ENCODE measurements at regions not wholly inside any gene's neighbourhood (a gene's known extent, or its start where the extent isn't known, plus 50 kb on each side); places are given as distances from the start of the nearest gene placed in this dataset.

GRCh38 chr12:65667932-65668331, 156.4 kb upstream of the HMGA2 start:
- no peaks in the 10 kb centered on the region for H3K27me3 ChIP-seq (ENCODE audit: insufficient read depth, low read depth)
- H2AFZ ChIP-seq: no peak overlapping the region
- ChIA-PET CTCF (no interaction called here), POLR2A (ENCODE audit: unreplicated experiment) (no interaction called here)
- intact Hi-C loops (cut with micrococcal nuclease; ENCODE audit: unreplicated experiment): no loop called here
- no peak overlapping the region for H3K4me3 ChIP-seq
- DNase-seq: no peak
- no peaks in the 10 kb centered on the region for H3K79me2 ChIP-seq (ENCODE audit: low read depth)
- H3K27ac ChIP-seq: no peak overlapping the region
- no peaks in the 10 kb centered on the region for H3K4me1 ChIP-seq (replicated peaks; ENCODE audit: insufficient read depth)
- no peaks in the 10 kb centered on the region for H3K36me3 ChIP-seq (ENCODE audit: low read depth)
- no peak for TF ChIP-seq EZH2 (IDR thresholded peaks at IDR 0.05; ENCODE audit: low read depth)
- TF ChIP-seq CTCF (conservative IDR thresholded peaks at IDR 0.05): no peak
- no peaks in the 10 kb centered on the region for H3F3A ChIP-seq (ENCODE audit: insufficient read depth, low read depth)
- H3K4me2 ChIP-seq: no peak overlapping the region
- peaks cover 10% of the 10 kb centered on the region for H3K9me3 ChIP-seq (ENCODE audit: insufficient read depth, low read depth)
- no peaks in the 10 kb centered on the region for H3K9me2 ChIP-seq (ENCODE audit: insufficient read depth)
- no TSS peak for BruUV-seq (replicated peaks)
- H4K20me1 ChIP-seq (ENCODE audit: insufficient read depth): no peaks in the 10 kb centered on the region

- Histone ChIP-seq H3K9me2 (ENCODE audit: insufficient read depth) (no peaks in the 10 kb centered on the region), H3K4me3 (no peak overlapping the region), H3K4me2 (no peak overlapping the region), H3K4me1 (replicated peaks; ENCODE audit: insufficient read depth) (peaks cover 5% of the 10 kb centered on the region; the same call in 1 of the 2 replicates), H3K27me3 (ENCODE audit: insufficient read depth, low read depth) (no peaks in the 10 kb centered on the region), H3K79me2 (ENCODE audit: low read depth) (no peaks in the 10 kb centered on the region), H2AFZ (no peak overlapping the region), H3K36me3 (ENCODE audit: low read depth) (no peaks in the 10 kb centered on the region), H3K9me3 (ENCODE audit: insufficient read depth, low read depth) (peaks cover 10% of the 10 kb centered on the region), H3F3A (ENCODE audit: insufficient read depth, low read depth) (no peaks in the 10 kb centered on the region), H3K27ac (no peak overlapping the region), H4K20me1 (ENCODE audit: insufficient read depth) (no peaks in the 10 kb centered on the region)
- no peak for DNase-seq
- BruUV-seq (replicated peaks): no TSS peak
- intact Hi-C loops (cut with micrococcal nuclease; ENCODE audit: unreplicated experiment): no loop called here
- POLR2A ChIA-PET (ENCODE audit: unreplicated experiment): no interaction called here
- CTCF ChIA-PET: no interaction called here
- no peak for TF ChIP-seq CTCF (conservative IDR thresholded peaks at IDR 0.05)
- no peak for TF ChIP-seq EZH2 (IDR thresholded peaks at IDR 0.05; ENCODE audit: low read depth)
Measured at GRCh38 chr12:65668981-65669695, 155.1 kb upstream of the HMGA2 start.

GRCh38 chr12:65670775-65671174, 153.5 kb upstream of the HMGA2 start:
- TF ChIP-seq CTCF (conservative IDR thresholded peaks at IDR 0.05): no peak
- no peak for TF ChIP-seq EZH2 (IDR thresholded peaks at IDR 0.05; ENCODE audit: low read depth)

More at GRCh38 chr12:65670775-65671174, 153.5 kb upstream of the HMGA2 start:
- H3K36me3 ChIP-seq (ENCODE audit: low read depth): no peaks in the 10 kb centered on the region
- CTCF ChIA-PET: no interaction called here
- no peak overlapping the region for H3K4me3 ChIP-seq
- H4K20me1 ChIP-seq (ENCODE audit: insufficient read depth): no peaks in the 10 kb centered on the region
- peaks cover 7% of the 10 kb centered on the region; the same call in 1 of the 2 replicates for H3K9me3 ChIP-seq (ENCODE audit: insufficient read depth, low read depth)
- H3K4me2 ChIP-seq: no peak overlapping the region
- H3F3A ChIP-seq (ENCODE audit: insufficient read depth, low read depth): no peaks in the 10 kb centered on the region
- no peaks in the 10 kb centered on the region for H3K79me2 ChIP-seq (ENCODE audit: low read depth)
- H3K9me2 ChIP-seq (ENCODE audit: insufficient read depth): no peaks in the 10 kb centered on the region
- POLR2A ChIA-PET (ENCODE audit: unreplicated experiment): no interaction called here
- peak; percentile 15 to 42 for DNase-seq
- no TSS peak for BruUV-seq (replicated peaks)
- H2AFZ ChIP-seq: 0 out of 2 replicates have a peak overlapping the region, but pooled peaks have one; percentile 39
- H3K4me1 ChIP-seq (replicated peaks; ENCODE audit: insufficient read depth): peaks cover 5% of the 10 kb centered on the region; the same call in 1 of the 2 replicates
- no peak overlapping the region for H3K27ac ChIP-seq
- no peaks in the 10 kb centered on the region for H3K27me3 ChIP-seq (ENCODE audit: insufficient read depth, low read depth)
- intact Hi-C loops (cut with micrococcal nuclease; ENCODE audit: unreplicated experiment): loop anchor here (5.0 kb wide), 1 partner anchor 68 kb away; no protein-coding TSS in a partner anchor

Data from PC-9 (cell line).